Neuronal stem cell (in vitro differentiated cells): ENCODE measurements at regions not wholly inside any gene's neighbourhood (a gene's known extent, or its start where the extent isn't known, plus 50 kb on each side); places are given as distances from the start of the nearest gene placed in this dataset.

Source experiments
- DNase-seq: peaks from one replicate; pipeline ENCODE4 v3.0.0-alpha.2; 2013; ENCODE audit warnings: low spot score
- H2AFZ ChIP-seq: one replicate; pipeline ENCODE4 v1.6.1; 2013; ENCODE audit warnings: mild to moderate bottlenecking, low read length, inconsistent platforms
- H2AK5ac ChIP-seq: 2 replicates; pipeline ENCODE4 v1.6.1; 2013; ENCODE audit warnings: low read depth, mild to moderate bottlenecking, inconsistent platforms, low read length, moderate library complexity, mixed read lengths
- H2BK120ac ChIP-seq: 2 replicates; pipeline ENCODE4 v1.6.1; 2013; ENCODE audit warnings: low read depth, mild to moderate bottlenecking, inconsistent platforms, low read length, moderate library complexity, mixed read lengths
- H2BK12ac ChIP-seq: one replicate; pipeline ENCODE4 v1.6.1; 2013; ENCODE audit warnings: low read length, inconsistent platforms
- H2BK15ac ChIP-seq: 2 replicates; pipeline ENCODE4 v1.6.1; 2013; ENCODE audit warnings: mild to moderate bottlenecking, low read length, inconsistent platforms, mixed read lengths
- H2BK5ac ChIP-seq: one replicate; pipeline ENCODE4 v1.6.1; 2013; ENCODE audit warnings: inconsistent platforms, mild to moderate bottlenecking, low read length, moderate library complexity
- H3K14ac ChIP-seq: one replicate; pipeline ENCODE4 v1.6.1; 2013; ENCODE audit warnings: low read length, inconsistent platforms
- H3K18ac ChIP-seq: 2 replicates; pipeline ENCODE4 v1.6.1; 2013; ENCODE audit warnings: low read length, inconsistent platforms
- H3K23ac ChIP-seq: 2 replicates; pipeline ENCODE4 v1.6.1; 2013; ENCODE audit warnings: low read depth, mild to moderate bottlenecking, mixed read lengths, low read length, inconsistent platforms; ENCODE audit not compliant: poor library complexity
- H3K27ac ChIP-seq: replicated peaks from 3 replicates; pipeline ENCODE4 v1.5.1; 2013; ENCODE audit warnings: low read length, inconsistent platforms
- H3K27me3 ChIP-seq, 3 experiments: 2 replicates each; pipeline ENCODE4 v1.6.1; 2013; ENCODE audit warnings: low read length in 3 of 3, mild to moderate bottlenecking in 2 of 3, inconsistent platforms in 1 of 3, low read depth in 1 of 3, mixed read lengths in 1 of 3, moderate library complexity in 1 of 3; ENCODE audit not compliant: control insufficient read depth in 3 of 3, insufficient read depth in 3 of 3
- H3K36me3 ChIP-seq, 2 donors: replicated peaks in 1 of 2; 2 replicates each; pipeline ENCODE4 v1.6.1; 2013; ENCODE audit warnings: low read length in 2 of 2; ENCODE audit not compliant: control insufficient read depth in 2 of 2, insufficient read depth in 2 of 2
- H3K4ac ChIP-seq: 2 replicates; pipeline ENCODE4 v1.6.1; 2013; ENCODE audit warnings: inconsistent platforms, mild to moderate bottlenecking, low read length, moderate library complexity
- H3K4me1 ChIP-seq, 2 donors: 1 replicate in 1 of 2; 2 replicates in 1 of 2; pipeline ENCODE4 v1.6.1; 2013; ENCODE audit warnings: low read length in 2 of 2, low read depth in 1 of 2; ENCODE audit not compliant: control insufficient read depth in 2 of 2, insufficient read depth in 1 of 2
- H3K4me2 ChIP-seq: one replicate; pipeline ENCODE4 v1.6.1; 2013; ENCODE audit warnings: mild to moderate bottlenecking, low read length, inconsistent platforms; ENCODE audit not compliant: insufficient read depth, poor library complexity, severe bottlenecking
- H3K4me3 ChIP-seq, 2 donors: 2 replicates each; pipeline ENCODE4 v1.5.1; 2013; ENCODE audit warnings: low read length in 2 of 2, mild to moderate bottlenecking in 2 of 2, inconsistent platforms in 1 of 2, moderate library complexity in 1 of 2
- H3K79me1 ChIP-seq: one replicate; pipeline ENCODE4 v1.6.1; 2013; ENCODE audit warnings: low read depth, mild to moderate bottlenecking, inconsistent platforms, low read length, moderate library complexity
- H3K9ac ChIP-seq: one replicate; pipeline ENCODE4 v1.6.1; 2013; ENCODE audit warnings: mild to moderate bottlenecking, low read depth, low read length, inconsistent platforms; ENCODE audit not compliant: poor library complexity
- H3K9me3 ChIP-seq, 2 donors: replicated peaks in 1 of 2; 2 replicates each; pipeline versions ENCODE3 to v1.6.1; 2013; ENCODE audit warnings: low read length in 2 of 2, mild to moderate bottlenecking in 2 of 2, inconsistent platforms in 1 of 2, low read depth in 1 of 2, mixed read lengths in 1 of 2, moderate library complexity in 1 of 2; ENCODE audit not compliant: control insufficient read depth in 2 of 2, insufficient read depth in 1 of 2
- H4K8ac ChIP-seq: one replicate; pipeline ENCODE4 v1.6.1; 2013; ENCODE audit warnings: low read depth, mild to moderate bottlenecking, inconsistent platforms, low read length, moderate library complexity
- H4K91ac ChIP-seq: one replicate; pipeline ENCODE4 v1.6.1; 2013; ENCODE audit warnings: low read length, low read depth, mild to moderate bottlenecking, inconsistent platforms; ENCODE audit not compliant: poor library complexity
- WGBS, 2 donors: extraction: QIAGEN DNeasy Blood & Tissue Kit; methylation state at CpG; one replicate each; pipeline ENCODE4 v1.1.7; 2013; ENCODE audit warnings: missing lambda C conversion rate in 2 of 2, mixed read lengths in 1 of 2; ENCODE audit not compliant: insufficient read length in 2 of 2, insufficient replicate concordance in 1 of 2; ENCODE audit errors: extremely low coverage in 2 of 2; 5-methylcytosine and 5-hydroxymethylcytosine counted together

GRCh38 chr15:70217226-70218160 is 119.8 kb upstream of the TLE3 start:
- H3K4me3 ChIP-seq: no peak overlapping the region
- H4K91ac ChIP-seq: no peak overlapping the region
- H3K36me3 ChIP-seq: no peaks in the 10 kb centered on the region
- no CpG with 5 or more reads among the region's 7 CpGs for WGBS, 2 donors
- no peak overlapping the region for H2AK5ac ChIP-seq
- no peak for DNase-seq
- no peaks in the 10 kb centered on the region for H3K79me1 ChIP-seq
- no peak overlapping the region for H4K8ac ChIP-seq
- peaks cover 4 to 14% of the 10 kb centered on the region in 2 donors for H3K4me1 ChIP-seq
- no peak overlapping the region for H2BK12ac ChIP-seq
- no peak overlapping the region for H2AFZ ChIP-seq
- H3K4ac ChIP-seq: no peak overlapping the region
- no peak overlapping the region for H2BK15ac ChIP-seq
- no peaks in the 10 kb centered on the region for H3K9me3 ChIP-seq
- H2BK120ac ChIP-seq: no peak overlapping the region
- no peak overlapping the region for H2BK5ac ChIP-seq
- no peak overlapping the region for H3K9ac ChIP-seq
- H3K23ac ChIP-seq: no peak overlapping the region
- H3K14ac ChIP-seq: peak overlapping the region; percentile 39
- H3K4me2 ChIP-seq: no peak overlapping the region
- peaks cover 0 to 4% (median 0%) of the 10 kb centered on the region in 3 experiments for H3K27me3 ChIP-seq
- no peak overlapping the region for H3K27ac ChIP-seq
- H3K18ac ChIP-seq: no peak overlapping the region

- no peak overlapping the region for H3K18ac ChIP-seq
- H2AK5ac ChIP-seq: no peak overlapping the region
- H2BK120ac ChIP-seq: no peak overlapping the region
- H3K27ac ChIP-seq: no peak overlapping the region
- DNase-seq: no peak
- H3K4ac ChIP-seq: no peak overlapping the region
- H3K9ac ChIP-seq: no peak overlapping the region
- no peaks in the 10 kb centered on the region for H3K36me3 ChIP-seq
- H3K4me2 ChIP-seq: no peak overlapping the region
- H3K4me3 ChIP-seq: no peak overlapping the region
- no peaks in the 10 kb centered on the region for H3K9me3 ChIP-seq
- H2BK15ac ChIP-seq: no peak overlapping the region
- H3K79me1 ChIP-seq: no peaks in the 10 kb centered on the region
- WGBS, 2 donors: no CpG with 5 or more reads among the region's 5 CpGs
- H3K27me3 ChIP-seq: peaks cover 0 to 4% (median 0%) of the 10 kb centered on the region in 3 experiments
- no peak overlapping the region for H2BK5ac ChIP-seq
- no peak overlapping the region for H4K8ac ChIP-seq
- H3K23ac ChIP-seq: no peak overlapping the region
- peaks cover 4 to 14% of the 10 kb centered on the region in 2 donors for H3K4me1 ChIP-seq
- no peak overlapping the region for H4K91ac ChIP-seq
- no peak overlapping the region for H2BK12ac ChIP-seq
- H2AFZ ChIP-seq: no peak overlapping the region
- H3K14ac ChIP-seq: no peak overlapping the region
Measured at GRCh38 chr15:70215951-70216350, 118.2 kb upstream of the TLE3 start.

- no peak for DNase-seq
- no peak overlapping the region for H3K14ac ChIP-seq
- H2AFZ ChIP-seq: no peak overlapping the region
- no peak overlapping the region for H4K91ac ChIP-seq
- no peak overlapping the region for H3K27ac ChIP-seq
- no peak overlapping the region for H2BK12ac ChIP-seq
- whole genome bisulfite sequencing, 2 donors: no CpG with 5 or more reads among the region's 7 CpGs
- H3K9me3 ChIP-seq: no peaks in the 10 kb centered on the region
- no peak overlapping the region for H3K23ac ChIP-seq
- H3K4me2 ChIP-seq: no peak overlapping the region
- no peak overlapping the region for H4K8ac ChIP-seq
- H2AK5ac ChIP-seq: peak overlapping the region; percentile 38
- no peak overlapping the region for H3K4me3 ChIP-seq
- no peak overlapping the region for H2BK5ac ChIP-seq
- peak overlapping the region; percentile 16 for H3K18ac ChIP-seq
- H3K9ac ChIP-seq: no peak overlapping the region
- no peak overlapping the region for H2BK15ac ChIP-seq
- peaks cover 4 to 13% of the 10 kb centered on the region in 2 donors for H3K4me1 ChIP-seq
- H2BK120ac ChIP-seq: no peak overlapping the region
- H3K79me1 ChIP-seq: no peaks in the 10 kb centered on the region
- H3K27me3 ChIP-seq: peaks cover 0 to 4% (median 0%) of the 10 kb centered on the region in 3 experiments
- H3K4ac ChIP-seq: no peak overlapping the region
- H3K36me3 ChIP-seq: no peaks in the 10 kb centered on the region
Measured at GRCh38 chr15:70214941-70215635, 117.4 kb upstream of the TLE3 start.

GRCh38 chr15:70214276-70214675 is 116.6 kb upstream of the TLE3 start:
- no peak overlapping the region for H4K91ac ChIP-seq
- DNase-seq: no peak
- no CpG with 5 or more reads among the region's 5 CpGs for WGBS, 2 donors

More at GRCh38 chr15:70214276-70214675, 116.6 kb upstream of the TLE3 start:
- Histone ChIP-seq H2AK5ac (no peak overlapping the region), H3K79me1 (no peaks in the 10 kb centered on the region), H3K4me1 (peaks cover 0 to 6% of the 10 kb centered on the region in 2 donors), H3K4ac (no peak overlapping the region), H2BK12ac (no peak overlapping the region), H2BK120ac (no peak overlapping the region), H3K36me3 (no peaks in the 10 kb centered on the region), H4K8ac (no peak overlapping the region), H3K23ac (no peak overlapping the region), H3K4me2 (no peak overlapping the region), H3K27ac (no peak overlapping the region), H2BK15ac (peak overlapping the region; percentile 9), H3K14ac (no peak overlapping the region), H3K18ac (no peak overlapping the region), H2BK5ac (no peak overlapping the region), H3K27me3 (peaks cover 0 to 4% (median 0%) of the 10 kb centered on the region in 3 experiments), H3K9ac (no peak overlapping the region), H3K4me3 (no peak overlapping the region), H3K9me3 (no peaks in the 10 kb centered on the region), H2AFZ (no peak overlapping the region)
